ENCODE measurements at regions not wholly inside any gene's neighbourhood (a gene's known extent, or its start where the extent isn't known, plus 50 kb on each side); places are given as distances from the start of the nearest gene placed in this dataset.

DNA sequence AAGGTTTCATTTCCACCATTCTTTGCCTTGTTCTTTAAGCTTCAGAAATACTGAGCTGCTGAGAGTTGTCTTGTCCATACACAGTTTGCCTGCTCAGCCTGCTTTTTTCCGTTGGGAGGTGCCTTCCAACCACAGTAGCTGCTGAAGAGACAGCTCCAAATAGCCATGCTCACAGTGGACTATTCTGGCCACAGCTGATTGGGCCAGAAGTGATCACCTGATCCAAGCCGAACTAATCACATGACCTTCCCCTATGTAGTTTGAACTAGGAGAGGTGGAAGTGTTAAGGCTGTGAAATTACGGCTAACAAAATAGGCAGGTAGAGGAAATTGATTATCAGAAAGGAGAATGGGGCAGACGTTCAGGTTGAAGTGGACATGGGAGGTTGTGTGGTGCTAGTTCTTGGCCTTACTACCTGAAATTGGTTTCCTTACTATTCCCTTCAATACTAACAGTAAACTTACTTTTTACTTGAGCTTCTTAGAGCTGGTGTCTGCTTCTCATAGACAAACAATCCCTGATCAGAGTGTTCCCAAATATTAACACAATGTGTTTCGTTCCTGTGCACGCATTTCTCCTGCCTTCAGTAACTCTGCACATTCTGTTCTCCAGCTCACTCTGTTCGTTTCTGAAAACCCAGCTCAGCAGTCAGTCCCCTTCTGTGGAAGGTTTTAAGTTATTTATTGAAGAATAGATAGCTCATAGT lies 136.1 kb downstream of the RWDD3 start:
- Histone ChIP-seq H3K27ac (no peak overlapping the region), H3K4me3 (no peak overlapping the region), H3K9me2 (ENCODE audit: insufficient read depth) (no peaks in the 10 kb centered on the region), H3K27me3 (ENCODE audit: insufficient read depth, low read depth) (peaks cover 91% of the 10 kb centered on the region), H3K4me1 (replicated peaks; ENCODE audit: insufficient read depth) (no peaks in the 10 kb centered on the region), H3F3A (ENCODE audit: insufficient read depth, low read depth) (no peaks in the 10 kb centered on the region), H4K20me1 (ENCODE audit: insufficient read depth) (peaks cover 4% of the 10 kb centered on the region; the same call in 1 of the 2 replicates), H3K9me3 (ENCODE audit: insufficient read depth, low read depth) (no peaks in the 10 kb centered on the region), H3K4me2 (no peak overlapping the region), H3K79me2 (ENCODE audit: low read depth) (no peaks in the 10 kb centered on the region), H3K36me3 (ENCODE audit: low read depth) (no peaks in the 10 kb centered on the region), H2AFZ (no peak overlapping the region)
- intact Hi-C loops (cut with micrococcal nuclease; ENCODE audit: unreplicated experiment), result no loop called here
- ChIA-PET POLR2A (ENCODE audit: unreplicated experiment) (no interaction called here), CTCF (no interaction called here)
- no peak for DNase-seq
- no peak for TF ChIP-seq EZH2 (IDR thresholded peaks at IDR 0.05; ENCODE audit: low read depth)
- TF ChIP-seq, protein P1, sequence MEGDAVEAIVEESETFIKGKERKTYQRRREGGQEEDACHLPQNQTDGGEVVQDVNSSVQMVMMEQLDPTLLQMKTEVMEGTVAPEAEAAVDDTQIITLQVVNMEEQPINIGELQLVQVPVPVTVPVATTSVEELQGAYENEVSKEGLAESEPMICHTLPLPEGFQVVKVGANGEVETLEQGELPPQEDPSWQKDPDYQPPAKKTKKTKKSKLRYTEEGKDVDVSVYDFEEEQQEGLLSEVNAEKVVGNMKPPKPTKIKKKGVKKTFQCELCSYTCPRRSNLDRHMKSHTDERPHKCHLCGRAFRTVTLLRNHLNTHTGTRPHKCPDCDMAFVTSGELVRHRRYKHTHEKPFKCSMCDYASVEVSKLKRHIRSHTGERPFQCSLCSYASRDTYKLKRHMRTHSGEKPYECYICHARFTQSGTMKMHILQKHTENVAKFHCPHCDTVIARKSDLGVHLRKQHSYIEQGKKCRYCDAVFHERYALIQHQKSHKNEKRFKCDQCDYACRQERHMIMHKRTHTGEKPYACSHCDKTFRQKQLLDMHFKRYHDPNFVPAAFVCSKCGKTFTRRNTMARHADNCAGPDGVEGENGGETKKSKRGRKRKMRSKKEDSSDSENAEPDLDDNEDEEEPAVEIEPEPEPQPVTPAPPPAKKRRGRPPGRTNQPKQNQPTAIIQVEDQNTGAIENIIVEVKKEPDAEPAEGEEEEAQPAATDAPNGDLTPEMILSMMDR (conservative IDR thresholded peaks at IDR 0.05), result no peak
- BruUV-seq (replicated peaks), result no TSS peak

DNA sequence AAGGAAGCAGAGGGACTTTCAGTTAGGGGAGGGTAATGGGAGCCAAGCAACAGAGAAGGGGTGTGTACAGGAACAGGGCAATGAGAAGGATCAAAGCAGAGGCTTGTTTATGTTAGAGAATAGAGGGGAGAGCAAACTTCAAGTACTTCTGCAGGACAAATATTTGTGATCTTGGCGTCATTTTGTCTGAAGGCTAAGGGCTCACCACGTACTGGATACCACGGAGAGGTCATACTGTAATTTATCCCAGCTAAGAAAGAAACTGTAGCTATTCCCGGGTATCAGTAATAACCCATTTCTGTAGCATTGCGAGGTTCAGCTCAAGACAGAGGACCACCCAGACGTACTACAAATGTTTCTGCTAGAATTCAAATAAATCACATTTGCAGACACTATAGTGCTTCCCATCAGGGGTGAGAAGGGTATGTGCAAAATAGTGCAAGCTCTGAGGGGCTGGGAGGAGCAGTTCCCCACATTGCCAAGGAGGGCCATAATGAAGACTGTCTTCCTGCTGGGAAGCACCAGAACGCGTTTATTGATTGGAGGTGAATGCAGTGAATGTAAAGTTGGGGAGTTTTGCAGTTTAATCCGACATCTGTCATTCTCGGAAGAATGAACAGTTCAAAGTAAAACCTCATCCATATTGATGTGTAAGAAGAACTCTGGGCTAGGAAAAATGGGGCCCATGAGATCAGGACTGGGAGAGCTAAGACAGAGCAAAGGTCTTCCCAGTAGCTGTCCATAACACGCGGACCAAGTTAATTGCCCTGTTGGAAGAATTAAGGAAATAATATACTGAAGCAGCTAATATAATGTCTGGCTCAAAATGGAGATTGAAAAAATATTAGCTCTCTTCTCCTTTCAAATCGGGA lies 136.9 kb downstream of the RWDD3 start:
- no TSS peak for BruUV-seq (replicated peaks)
- no peaks in the 10 kb centered on the region for H3K9me2 ChIP-seq (ENCODE audit: insufficient read depth)
- peaks cover 92% of the 10 kb centered on the region for H3K27me3 ChIP-seq (ENCODE audit: insufficient read depth, low read depth)
- no peaks in the 10 kb centered on the region for H3K4me1 ChIP-seq (replicated peaks; ENCODE audit: insufficient read depth)
- H2AFZ ChIP-seq, result no peak overlapping the region
- no peaks in the 10 kb centered on the region for H3K79me2 ChIP-seq (ENCODE audit: low read depth)
- no peak overlapping the region for H3K4me3 ChIP-seq
- CTCF ChIA-PET, result no interaction called here
- no peak for DNase-seq
- POLR2A ChIA-PET (ENCODE audit: unreplicated experiment), result no interaction called here
- H3F3A ChIP-seq (ENCODE audit: insufficient read depth, low read depth), result no peaks in the 10 kb centered on the region
- no peaks in the 10 kb centered on the region for H3K9me3 ChIP-seq (ENCODE audit: insufficient read depth, low read depth)
- H4K20me1 ChIP-seq (ENCODE audit: insufficient read depth), result peaks cover 2% of the 10 kb centered on the region; the same call in 1 of the 2 replicates
- H3K27ac ChIP-seq, result no peak overlapping the region
- H3K4me2 ChIP-seq, result no peak overlapping the region
- intact Hi-C loops (cut with micrococcal nuclease; ENCODE audit: unreplicated experiment), result no loop called here
- TF ChIP-seq, protein P1 (conservative IDR thresholded peaks at IDR 0.05), result no peak
- H3K36me3 ChIP-seq (ENCODE audit: low read depth), result no peaks in the 10 kb centered on the region

DNA sequence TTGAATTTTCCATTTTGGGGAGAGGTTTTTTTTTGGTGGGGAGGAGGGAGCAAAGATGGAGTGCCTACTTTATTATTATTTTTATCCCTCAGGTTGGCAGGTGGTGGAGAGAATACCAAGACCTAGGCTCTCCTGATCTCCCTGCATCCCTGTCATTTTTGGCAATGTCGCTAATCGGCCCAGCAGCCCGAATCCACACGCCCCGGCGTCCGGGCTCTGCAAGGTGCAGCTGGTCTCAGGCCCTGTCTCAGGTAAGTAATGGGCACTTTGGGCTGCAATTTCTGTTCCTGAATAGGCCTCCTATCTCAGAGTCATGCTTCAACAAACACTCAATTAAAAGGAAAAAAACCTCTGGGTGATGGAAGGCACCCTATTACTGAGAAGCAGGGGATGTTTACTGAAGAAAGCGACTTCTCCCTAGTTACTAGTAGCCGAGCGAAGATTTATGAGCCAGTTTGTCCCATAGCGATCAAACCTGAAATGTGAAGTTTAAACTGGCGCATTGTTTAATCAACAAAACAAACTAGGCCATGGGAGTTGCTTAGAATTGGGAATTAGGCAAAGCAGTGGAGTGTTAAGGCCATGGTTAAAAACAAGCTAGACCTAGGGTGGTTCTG lies 137.8 kb downstream of the RWDD3 start:
- no peaks in the 10 kb centered on the region for H3F3A ChIP-seq (ENCODE audit: insufficient read depth, low read depth)
- H4K20me1 ChIP-seq (ENCODE audit: insufficient read depth), result no peaks in the 10 kb centered on the region
- H3K9me3 ChIP-seq (ENCODE audit: insufficient read depth, low read depth), result no peaks in the 10 kb centered on the region
- H3K4me1 ChIP-seq (replicated peaks; ENCODE audit: insufficient read depth), result no peaks in the 10 kb centered on the region
- no peak overlapping the region for H3K4me3 ChIP-seq
- CTCF ChIA-PET, result no interaction called here
- peaks cover 84% of the 10 kb centered on the region for H3K27me3 ChIP-seq (ENCODE audit: insufficient read depth, low read depth)
- TF ChIP-seq, protein P1 (conservative IDR thresholded peaks at IDR 0.05), result no peak
- H3K36me3 ChIP-seq (ENCODE audit: low read depth), result no peaks in the 10 kb centered on the region
- no TSS peak for BruUV-seq (replicated peaks)
- intact Hi-C loops (cut with micrococcal nuclease; ENCODE audit: unreplicated experiment), result no loop called here
- no peaks in the 10 kb centered on the region; the same call in 1 of the 2 replicates for H3K9me2 ChIP-seq (ENCODE audit: insufficient read depth)
- H3K79me2 ChIP-seq (ENCODE audit: low read depth), result no peaks in the 10 kb centered on the region
- POLR2A ChIA-PET (ENCODE audit: unreplicated experiment), result no interaction called here
- no peak overlapping the region for H3K27ac ChIP-seq
- H2AFZ ChIP-seq, result no peak overlapping the region
- H3K4me2 ChIP-seq, result no peak overlapping the region
- no peak for DNase-seq

Measured in PC-9 (cell line).